ENCODE measurements at regions not wholly inside any gene's neighbourhood (a gene's known extent, or its start where the extent isn't known, plus 50 kb on each side); places are given as distances from the start of the nearest gene placed in this dataset.
A peak's percentile ranks its signal among the peaks of the same experiment; 100 is the strongest.

- DNase-seq: no peak
Observed at GRCh38 chr1:38375035-38375434, 328.4 kb upstream of the POU3F1 start.

- DNase-seq: no peak
Observed at GRCh38 chr1:38371505-38371844, 324.9 kb upstream of the POU3F1 start.

DNA sequence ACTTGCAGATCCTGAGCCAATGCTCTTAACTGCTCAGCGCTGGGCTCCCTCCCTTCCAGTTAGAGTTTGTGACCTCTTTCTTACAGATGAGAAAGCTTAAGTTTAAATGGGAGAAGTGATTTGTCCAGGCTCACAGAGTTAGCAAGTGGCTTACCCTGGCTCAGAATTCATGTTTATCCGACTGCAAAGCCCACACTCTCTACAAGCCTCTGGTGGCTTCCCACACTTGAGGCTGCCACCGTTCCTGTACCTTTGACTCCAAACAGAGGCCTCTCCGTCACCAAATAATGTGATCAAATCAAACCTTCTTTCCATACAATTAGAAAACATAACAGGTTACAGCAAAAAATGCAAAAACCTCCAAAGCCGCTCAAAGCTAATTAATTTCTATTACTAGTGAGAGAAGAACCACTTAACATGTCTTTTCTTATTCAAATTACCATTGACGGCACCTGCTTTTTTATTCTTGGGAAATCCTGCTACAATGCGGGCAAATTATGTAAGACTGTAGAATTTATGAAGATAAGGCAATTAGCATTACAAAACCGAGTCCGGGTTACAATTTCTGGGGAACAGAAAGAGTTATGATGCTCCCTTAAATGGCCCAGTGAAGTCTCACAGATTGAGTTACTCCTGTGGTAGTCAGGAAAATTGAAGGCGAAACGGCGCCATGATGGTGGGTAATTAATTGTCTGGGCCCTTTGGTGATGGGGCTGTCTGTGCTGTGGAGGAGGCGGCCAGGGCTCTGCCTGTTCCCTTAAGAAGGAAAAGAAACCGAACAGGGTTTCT is 324.3 kb upstream of the POU3F1 start:
- no peak for DNase-seq

DNA sequence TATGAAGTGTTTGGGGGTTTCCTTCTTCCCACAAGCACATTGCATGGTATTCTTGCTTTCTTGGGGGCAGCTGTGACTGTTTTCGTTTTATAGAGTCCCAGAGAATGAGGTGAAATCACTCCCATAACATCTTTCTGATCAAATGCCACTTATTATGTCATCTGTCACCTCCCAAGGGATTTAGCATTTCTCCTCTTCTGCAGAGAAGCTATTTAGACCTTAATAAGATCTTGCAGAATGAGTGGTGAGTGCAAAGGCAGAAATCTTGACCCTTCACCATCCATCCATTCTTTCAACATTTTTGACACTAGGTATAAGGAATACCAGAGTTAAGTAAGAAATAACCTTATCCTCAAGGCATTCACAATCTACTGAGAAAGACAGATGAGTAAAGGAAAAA is 318.6 kb upstream of the POU3F1 start:
- DNase-seq: no peak

- DNase-seq: no peak
Observed at GRCh38 chr1:38361566-38361965, 315.0 kb upstream of the POU3F1 start.

- DNase-seq: no peak
Observed at GRCh38 chr1:38360807-38361206, 314.2 kb upstream of the POU3F1 start.

- DNase-seq: no peak
Observed at GRCh38 chr1:38353956-38354355, 307.4 kb upstream of the POU3F1 start.

DNA sequence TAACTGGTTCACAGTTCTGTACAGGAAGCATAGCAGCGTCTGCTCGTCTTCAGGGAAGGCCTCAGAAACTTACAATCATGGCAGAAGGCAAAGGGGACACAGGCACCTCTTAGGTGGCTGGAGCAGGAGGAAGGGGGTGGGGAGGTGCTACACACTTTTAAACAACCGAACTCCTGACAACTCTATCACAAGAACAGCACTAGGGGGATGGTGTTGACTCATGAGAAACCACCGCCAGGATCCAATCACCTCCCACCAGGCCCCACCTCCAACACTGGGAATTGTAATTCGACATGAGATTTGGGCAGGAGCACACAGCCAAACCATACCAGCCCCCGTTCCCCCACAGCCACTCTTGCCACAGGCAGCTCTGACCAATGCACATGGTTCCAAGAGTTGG is 306.3 kb upstream of the POU3F1 start:
- DNase-seq: no peak

- DNase-seq: no peak
Observed at GRCh38 chr1:38347446-38348175, 301.0 kb upstream of the POU3F1 start.

DNA sequence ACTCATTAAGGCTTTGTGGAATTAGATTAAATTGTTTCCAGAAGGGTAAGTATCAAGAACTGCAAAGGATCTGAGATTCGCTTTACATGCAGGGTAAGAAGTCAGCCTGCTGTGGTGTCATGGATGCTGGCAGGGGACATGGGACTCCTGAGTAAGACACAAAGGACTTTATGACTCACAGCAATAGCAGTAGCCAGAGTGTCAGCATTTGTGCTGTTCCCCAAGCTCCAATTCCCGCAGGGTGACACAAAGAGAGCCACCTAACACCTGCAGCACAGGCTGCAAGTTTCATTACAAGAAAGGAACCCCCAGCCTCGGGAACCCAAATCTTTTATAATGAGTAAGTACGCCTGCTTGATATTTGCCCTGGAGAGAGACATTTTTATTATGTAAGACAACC is 298.1 kb upstream of the POU3F1 start:
- DNase-seq: no peak

DNA sequence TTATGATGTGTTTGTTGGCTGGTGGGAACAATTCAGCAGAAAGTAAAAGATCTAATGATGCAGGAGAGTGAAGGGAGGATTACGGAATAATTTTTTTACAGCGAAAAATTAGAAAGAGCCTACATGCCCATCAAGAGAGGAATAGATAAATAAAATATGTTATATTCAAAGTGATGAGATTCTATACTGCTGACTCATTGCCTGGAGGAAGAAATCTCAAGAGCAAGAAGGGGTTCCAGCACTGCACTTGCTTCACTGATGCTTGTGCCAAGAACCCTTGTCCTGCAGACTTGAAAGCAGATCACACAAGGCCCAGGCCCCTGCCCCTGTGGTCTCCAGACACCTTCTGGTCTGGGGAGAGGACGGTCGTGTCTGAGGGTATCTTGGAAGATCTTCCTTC is 295.1 kb upstream of the POU3F1 start:
- no peak for DNase-seq

GRCh38 chr1:38340409-38340808 is 293.8 kb upstream of the POU3F1 start:
- DNase-seq: no peak

DNA sequence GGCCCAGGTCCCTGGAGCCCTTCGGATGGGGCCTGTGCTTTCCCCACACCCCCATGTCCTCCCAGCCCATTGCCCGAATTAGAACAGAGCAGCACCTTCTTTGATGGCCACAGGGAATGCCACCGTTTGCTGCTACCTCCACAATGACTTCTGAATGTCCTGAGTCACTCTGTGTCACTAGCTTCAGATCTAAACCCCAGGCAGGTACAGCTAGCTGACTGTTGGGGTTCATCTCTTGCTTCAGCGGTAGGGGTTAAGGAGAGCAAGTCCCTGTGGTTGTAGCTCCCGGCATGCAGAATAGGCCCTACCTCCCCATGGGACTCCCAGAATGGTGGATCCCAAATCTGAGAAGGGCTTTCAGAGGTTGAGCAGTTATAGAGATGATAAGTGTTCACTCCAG is 291.1 kb upstream of the POU3F1 start:
- DNase-seq: no peak

DNA sequence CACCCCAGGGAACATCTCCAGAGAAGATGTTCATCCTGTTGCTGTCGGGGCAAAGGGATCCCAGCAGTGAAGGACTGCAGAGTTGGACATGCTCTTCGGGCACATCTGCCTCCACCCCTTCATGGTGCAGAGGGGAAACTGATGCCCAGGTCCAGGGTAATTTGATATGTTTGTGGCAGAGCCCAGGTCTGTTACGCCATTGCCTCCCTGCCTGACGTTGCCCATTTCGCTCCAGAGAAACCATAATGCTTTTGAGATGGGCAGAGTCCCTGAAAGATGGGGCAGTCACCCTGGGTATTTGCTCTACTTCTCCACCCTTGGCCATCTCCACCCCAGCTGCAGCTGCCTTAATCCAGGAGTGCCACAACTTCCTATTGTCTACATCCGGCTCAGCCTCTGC is 290.4 kb upstream of the POU3F1 start:
- no peak for DNase-seq

DNA sequence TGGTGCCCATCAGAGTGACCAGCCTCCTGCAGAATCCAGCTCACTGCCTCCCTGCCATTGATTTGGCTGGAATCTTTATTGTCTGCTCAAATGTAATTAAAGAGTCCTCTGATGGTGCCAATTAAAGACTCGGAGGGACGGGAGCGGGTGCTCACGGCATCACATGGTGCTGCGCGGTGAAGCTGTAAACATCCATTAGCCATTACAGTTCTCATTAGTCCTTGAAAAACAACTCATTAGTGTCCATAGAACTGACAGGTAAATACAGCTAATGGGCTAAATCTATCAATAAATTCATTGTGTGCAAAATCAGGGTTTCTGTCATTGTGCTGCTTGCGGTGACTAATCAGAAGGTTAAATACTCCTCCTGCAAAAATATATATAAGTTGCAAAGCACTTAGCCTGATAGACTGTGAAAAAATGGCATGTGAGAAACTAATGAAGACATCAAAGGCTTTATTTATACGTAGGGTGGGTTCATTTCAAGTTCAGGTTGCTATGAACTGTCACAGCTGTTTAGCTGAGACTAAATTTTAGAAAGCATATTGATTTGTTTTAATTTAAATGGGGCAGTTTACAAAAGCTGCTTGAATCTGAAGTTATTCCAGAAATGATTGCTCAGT is 289.8 kb upstream of the POU3F1 start:
- DNase-seq: no peak

DNA sequence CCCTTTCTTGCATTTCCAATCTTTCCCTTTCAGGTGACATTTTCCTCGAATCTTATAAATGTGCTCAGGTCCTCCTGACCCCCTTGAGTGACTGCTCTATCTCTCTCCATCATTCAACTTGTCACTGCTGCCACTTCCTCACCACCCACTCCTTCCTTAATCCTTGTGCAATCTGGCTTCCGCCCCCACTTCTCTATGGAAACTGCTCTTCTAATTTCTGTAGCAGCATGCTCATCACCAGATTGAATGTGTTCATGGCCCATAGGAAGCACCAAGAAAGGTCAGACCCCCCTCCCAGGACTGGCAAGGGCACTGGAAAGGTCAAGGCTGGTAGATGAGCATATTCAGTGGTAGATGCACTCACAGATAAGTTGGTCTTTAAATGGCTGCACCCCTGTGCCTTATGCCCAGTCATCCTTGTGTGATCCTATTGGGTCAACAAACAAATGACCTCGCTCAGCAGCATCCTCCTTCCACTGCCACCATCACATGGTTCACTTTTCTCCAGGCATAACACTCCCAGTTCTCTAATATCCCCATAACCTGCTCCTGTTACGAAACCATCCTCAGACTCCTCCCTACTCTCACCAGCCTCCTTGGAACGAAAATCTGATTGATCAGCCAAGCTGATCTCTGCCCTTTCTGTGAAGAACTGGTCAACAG is 288.5 kb upstream of the POU3F1 start:
- DNase-seq: peak in 1 of 2 donors; percentile 7

- no peak for DNase-seq
Observed at GRCh38 chr1:38332649-38333310, 286.2 kb upstream of the POU3F1 start.

- DNase-seq: no peak
Observed at GRCh38 chr1:38331496-38332210, 285.1 kb upstream of the POU3F1 start.

DNA sequence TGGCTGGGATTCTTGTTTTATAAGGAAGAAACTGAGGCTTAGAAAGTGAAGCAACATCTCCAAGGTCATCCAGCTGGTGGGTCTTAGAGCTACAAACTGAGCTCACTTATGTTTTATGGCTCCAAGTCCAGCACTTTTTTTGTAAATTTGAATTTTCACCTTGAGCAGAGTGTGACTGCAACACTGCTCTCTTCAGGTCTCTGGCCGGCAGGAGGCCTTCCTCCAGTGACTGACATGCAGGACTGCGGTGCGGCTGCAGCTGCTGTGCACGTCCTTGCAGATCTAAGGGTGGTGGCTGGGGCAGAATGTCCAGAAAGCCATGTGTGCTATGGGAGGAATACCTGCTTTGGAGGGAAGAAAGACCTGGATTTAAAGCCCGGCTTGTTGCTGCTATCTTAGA is 284.2 kb upstream of the POU3F1 start:
- DNase-seq: no peak

GRCh38 chr1:38329644-38330043 is 283.1 kb upstream of the POU3F1 start:
- no peak for DNase-seq

DNA sequence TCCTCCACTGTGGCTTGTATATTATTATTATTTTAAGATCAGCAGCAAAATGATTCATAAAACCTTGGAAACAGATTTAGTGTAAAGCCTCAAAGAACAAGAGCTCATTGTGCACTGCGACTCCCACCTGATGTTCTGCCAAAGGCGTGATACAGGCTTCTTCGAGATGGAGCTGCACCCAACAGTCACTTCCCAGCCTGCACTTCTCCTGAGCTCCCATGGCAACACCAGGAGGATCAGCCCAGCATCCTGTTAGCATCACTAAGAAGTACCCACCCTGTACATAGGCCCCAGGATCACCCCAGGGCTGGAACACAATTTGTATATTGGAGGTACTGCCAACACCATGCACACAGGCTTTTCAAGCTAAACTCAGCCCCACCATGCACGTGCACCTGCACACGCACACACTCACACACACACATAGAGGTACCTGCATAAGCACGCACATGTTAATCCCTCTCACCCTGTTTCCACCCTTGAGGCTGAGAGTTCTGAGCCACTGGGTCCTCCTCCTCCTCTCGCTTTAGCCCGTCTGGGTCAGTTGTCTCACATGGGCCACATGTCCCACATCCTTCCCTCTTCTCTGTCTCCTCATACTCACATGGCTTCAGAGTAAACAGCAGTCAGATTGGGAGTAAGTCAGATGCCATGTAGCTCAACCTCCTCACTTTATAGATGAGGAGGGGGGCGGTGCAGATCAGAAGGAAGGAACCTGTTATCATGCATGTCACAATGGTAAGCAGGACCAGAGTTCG is 281.9 kb upstream of the POU3F1 start:
- DNase-seq: no peak

- no peak for DNase-seq
Observed at GRCh38 chr1:38327559-38327973, 281.0 kb upstream of the POU3F1 start.
